Esophagus muscularis mucosa (tissue), 4 donors: ENCODE measurements at regions not wholly inside any gene's neighbourhood (a gene's known extent, or its start where the extent isn't known, plus 50 kb on each side); places are given as distances from the start of the nearest gene placed in this dataset.

Source experiments
- CTCF ChIP-seq, 3 experiments: fragments of 200-600 bp in 2 of 3; fragments of 450-650 bp in 1 of 3; sonication (generic) in 2 of 3; IDR thresholded peaks; one replicate each; pipeline ENCODE4 v1.5.1; 2017 to 2019; ENCODE audit warnings: antibody characterized with exemption in 3 of 3, mild to moderate bottlenecking in 2 of 3, moderate library complexity in 1 of 3
- EP300 ChIP-seq: sonication (generic); formaldehyde crosslinking; IDR thresholded peaks from one replicate; pipeline ENCODE4 v1.6.1; 2017; ENCODE audit warnings: antibody characterized with exemption
- POLR2A ChIP-seq: fragments of 450-650 bp; IDR thresholded peaks from one replicate; pipeline ENCODE4 v1.6.1; 2017; ENCODE audit warnings: antibody characterized with exemption, moderate library complexity, mild to moderate bottlenecking, low read depth
- POLR2AphosphoS5 ChIP-seq, 2 donors: sonication (generic); formaldehyde crosslinking; IDR thresholded peaks; one replicate each; pipeline ENCODE4 v1.6.1; 2017; ENCODE audit warnings: antibody characterized with exemption in 2 of 2

DNA sequence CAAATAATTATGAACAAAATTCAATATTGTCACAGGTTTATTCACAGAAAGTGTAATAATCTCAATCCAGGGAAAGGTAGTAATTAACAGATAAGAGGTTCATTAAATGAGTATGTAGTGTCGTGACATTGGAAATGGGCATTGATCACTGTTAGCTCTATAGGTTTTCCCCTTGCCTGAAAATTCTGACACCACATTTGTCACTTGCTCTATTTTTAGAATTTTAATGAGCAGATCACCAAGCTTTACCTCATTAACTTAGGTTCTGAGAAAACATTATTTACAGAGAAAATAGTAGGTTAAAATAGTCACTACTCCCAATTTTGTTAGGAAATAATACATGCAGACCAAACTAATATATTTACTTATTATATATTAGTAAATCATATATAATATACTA is 344.0 kb downstream of the DSC3 start:
- no peak for TF ChIP-seq CTCF (IDR thresholded peaks at IDR 0.05)
- TF ChIP-seq POLR2AphosphoS5 (IDR thresholded peaks at IDR 0.05) = no peak
- TF ChIP-seq POLR2A = no peak
- TF ChIP-seq EP300 = no peak
